ENCODE measurements at regions not wholly inside any gene's neighbourhood (a gene's known extent, or its start where the extent isn't known, plus 50 kb on each side); places are given as distances from the start of the nearest gene placed in this dataset.

DNA sequence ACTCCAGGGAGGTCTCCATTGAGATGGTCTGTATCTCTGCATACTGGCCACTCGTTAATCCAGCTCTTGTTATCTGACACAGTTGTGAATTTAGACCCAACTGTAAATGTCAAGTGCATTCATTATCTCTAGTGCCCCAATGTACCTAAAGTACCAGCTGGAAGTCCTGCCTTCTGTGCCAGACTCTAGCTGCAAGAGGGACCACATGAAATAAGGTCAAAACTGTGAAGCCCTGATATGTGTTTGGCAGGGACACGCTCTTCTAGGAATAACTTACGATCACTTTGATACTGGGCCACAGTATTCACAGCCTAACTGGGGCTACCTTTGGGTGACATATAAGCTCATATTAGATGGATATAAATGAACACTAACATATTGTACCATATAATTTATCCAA, 268.5 kb downstream of the LRIG3 start:
- DNase-seq (ENCODE audit: low spot score) = no peak
- TF ChIP-seq, protein P1, sequence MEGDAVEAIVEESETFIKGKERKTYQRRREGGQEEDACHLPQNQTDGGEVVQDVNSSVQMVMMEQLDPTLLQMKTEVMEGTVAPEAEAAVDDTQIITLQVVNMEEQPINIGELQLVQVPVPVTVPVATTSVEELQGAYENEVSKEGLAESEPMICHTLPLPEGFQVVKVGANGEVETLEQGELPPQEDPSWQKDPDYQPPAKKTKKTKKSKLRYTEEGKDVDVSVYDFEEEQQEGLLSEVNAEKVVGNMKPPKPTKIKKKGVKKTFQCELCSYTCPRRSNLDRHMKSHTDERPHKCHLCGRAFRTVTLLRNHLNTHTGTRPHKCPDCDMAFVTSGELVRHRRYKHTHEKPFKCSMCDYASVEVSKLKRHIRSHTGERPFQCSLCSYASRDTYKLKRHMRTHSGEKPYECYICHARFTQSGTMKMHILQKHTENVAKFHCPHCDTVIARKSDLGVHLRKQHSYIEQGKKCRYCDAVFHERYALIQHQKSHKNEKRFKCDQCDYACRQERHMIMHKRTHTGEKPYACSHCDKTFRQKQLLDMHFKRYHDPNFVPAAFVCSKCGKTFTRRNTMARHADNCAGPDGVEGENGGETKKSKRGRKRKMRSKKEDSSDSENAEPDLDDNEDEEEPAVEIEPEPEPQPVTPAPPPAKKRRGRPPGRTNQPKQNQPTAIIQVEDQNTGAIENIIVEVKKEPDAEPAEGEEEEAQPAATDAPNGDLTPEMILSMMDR (conservative IDR thresholded peaks at IDR 0.05; ENCODE audit: low read depth) = no peak
- ChIA-PET CTCF (no interaction called here), POLR2A (ENCODE audit: low non-redundant PET) (no interaction called here)
- H3K27ac ChIP-seq = no peak overlapping the region

GRCh38 chr12:58654021-58654420, 266.3 kb downstream of the LRIG3 start:
- CTCF ChIA-PET = no interaction called here

GRCh38 chr12:58655375-58655774, 264.9 kb downstream of the LRIG3 start:
- POLR2A ChIA-PET (ENCODE audit: low non-redundant PET) = no interaction called here
- CTCF ChIA-PET = interaction anchor here (0.5 kb wide), 1 partner anchor 84 kb away, joined by 3 read pairs; no protein-coding TSS in a partner anchor

More at GRCh38 chr12:58654021-58654420, 266.3 kb downstream of the LRIG3 start:
- H3K27ac ChIP-seq = no peak overlapping the region
- no peak for DNase-seq (ENCODE audit: low spot score)
- TF ChIP-seq, protein P1 (conservative IDR thresholded peaks at IDR 0.05; ENCODE audit: low read depth) = no peak
- POLR2A ChIA-PET (ENCODE audit: low non-redundant PET) = no interaction called here

DNA sequence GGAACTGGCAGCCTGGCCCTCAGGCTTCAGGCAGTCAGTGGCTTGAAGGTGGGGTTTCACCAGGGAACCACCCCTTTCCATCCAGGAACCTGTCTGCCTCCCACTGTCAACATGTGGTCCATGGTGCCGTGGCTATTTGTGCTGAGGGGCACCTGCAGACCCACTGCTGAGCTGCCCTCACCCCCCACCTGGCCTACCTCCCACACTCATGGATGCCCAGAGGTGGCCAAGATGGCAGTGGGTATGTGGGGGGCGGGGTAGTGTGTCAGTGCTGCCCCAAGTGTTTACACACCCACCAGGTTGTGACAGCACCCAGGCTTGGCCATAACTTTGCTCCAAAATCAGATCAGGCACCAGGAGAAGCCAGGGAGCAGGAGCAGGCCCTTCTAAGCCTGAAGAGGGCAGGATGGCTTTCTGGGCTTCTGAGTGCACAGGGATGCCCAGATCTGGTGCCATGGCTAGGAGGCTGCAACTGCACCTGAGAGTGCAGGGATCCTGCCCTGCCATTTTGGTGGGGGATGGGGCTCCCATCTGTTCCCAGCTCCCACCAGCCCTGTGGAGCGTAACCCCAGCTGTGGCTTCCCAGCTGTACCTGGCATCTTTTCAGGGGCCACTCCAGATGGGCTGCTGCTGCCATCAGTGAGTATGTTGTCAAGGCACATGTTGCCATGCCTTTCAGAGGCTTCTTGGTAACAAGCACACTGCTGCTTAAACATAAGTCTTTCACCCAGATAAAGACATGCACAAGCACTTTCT, 263.9 kb downstream of the LRIG3 start:
- ChIA-PET CTCF (no interaction called here), POLR2A (ENCODE audit: low non-redundant PET) (no interaction called here)
- TF ChIP-seq, protein P1 (conservative IDR thresholded peaks at IDR 0.05; ENCODE audit: low read depth) = no peak
- no peak overlapping the region for H3K27ac ChIP-seq
- no peak for DNase-seq (ENCODE audit: low spot score)

More at GRCh38 chr12:58655375-58655774, 264.9 kb downstream of the LRIG3 start:
- no peak for DNase-seq (ENCODE audit: low spot score)
- TF ChIP-seq, protein P1 (conservative IDR thresholded peaks at IDR 0.05; ENCODE audit: low read depth) = no peak
- no peak overlapping the region for H3K27ac ChIP-seq

DNA sequence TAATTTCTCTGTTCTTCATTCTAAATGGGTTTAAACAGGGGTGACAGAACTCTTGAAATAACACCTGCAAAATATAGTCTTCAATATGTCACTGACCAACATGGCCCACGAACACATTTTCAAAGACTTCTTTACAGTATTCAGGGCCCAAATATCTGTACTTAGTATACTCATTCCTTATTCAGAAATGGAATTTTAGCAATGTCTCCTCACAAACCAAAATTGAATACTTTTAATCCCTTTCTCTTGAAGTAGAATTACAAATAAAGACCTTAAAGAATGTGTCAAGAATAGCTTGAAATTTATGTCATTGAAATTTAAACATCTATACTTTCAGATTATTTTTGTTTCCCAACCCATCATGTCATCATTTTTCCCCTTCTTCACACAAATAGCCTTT, 263.1 kb downstream of the LRIG3 start:
- no peak for DNase-seq (ENCODE audit: low spot score)
- TF ChIP-seq, protein P1 (conservative IDR thresholded peaks at IDR 0.05; ENCODE audit: low read depth) = no peak
- ChIA-PET POLR2A (ENCODE audit: low non-redundant PET) (no interaction called here), CTCF (interaction anchor here (0.6 to 0.7 kb wide), 2 partner anchors 10 to 239 kb away, joined by 3 to 5 read pairs; no protein-coding TSS in a partner anchor)
- H3K27ac ChIP-seq = no peak overlapping the region

- no peak overlapping the region for H3K27ac ChIP-seq
- TF ChIP-seq, protein P1 (conservative IDR thresholded peaks at IDR 0.05; ENCODE audit: low read depth) = no peak
- POLR2A ChIA-PET (ENCODE audit: low non-redundant PET) = no interaction called here
- DNase-seq (ENCODE audit: low spot score) = no peak
- CTCF ChIA-PET = interaction anchor here (0.6 kb wide), 1 partner anchor 1653 kb away, joined by 3 read pairs; no protein-coding TSS in a partner anchor
Measured at GRCh38 chr12:58665375-58665774, 254.9 kb downstream of the LRIG3 start.

Measured in RWPE1 (cell line).